HG02623 (cell line): ENCODE measurements at regions not wholly inside any gene's neighbourhood (a gene's known extent, or its start where the extent isn't known, plus 50 kb on each side); places are given as distances from the start of the nearest gene placed in this dataset.

ENCODE experiments used
- ATAC-seq: cut with Tn5 transposase; IDR thresholded peaks from one replicate; pipeline ENCODE4 v1.9.1; 2021; ENCODE audit warnings: moderate library complexity; ENCODE audit not compliant: unreplicated experiment

- no peak for ATAC-seq
Observed at GRCh38 chr6:83792846-83793245, 60.3 kb upstream of the RIPPLY2 start.

GRCh38 chr6:83781506-83781905 is 71.7 kb upstream of the RIPPLY2 start:
- ATAC-seq, result no peak

- ATAC-seq, result peak; percentile 66
Observed at GRCh38 chr6:83770910-83771309, 62.0 kb upstream of the SNAP91 start.

GRCh38 chr6:83769413-83769812 is 60.5 kb upstream of the SNAP91 start:
- no peak for ATAC-seq

- no peak for ATAC-seq
Observed at GRCh38 chr6:83767033-83767432, 58.1 kb upstream of the SNAP91 start.
